Sigmoid colon (tissue), 4 donors: ENCODE measurements at regions not wholly inside any gene's neighbourhood (a gene's known extent, or its start where the extent isn't known, plus 50 kb on each side); places are given as distances from the start of the nearest gene placed in this dataset.

Source experiments
- POLR2A ChIP-seq, 2 donors: fragments of 450-650 bp; IDR thresholded peaks; one replicate each; pipeline ENCODE4 v1.6.1; 2016; ENCODE audit warnings: antibody characterized with exemption in 2 of 2, mild to moderate bottlenecking in 2 of 2, moderate library complexity in 2 of 2
- POLR2AphosphoS5 ChIP-seq, 4 donors: sonication (generic); formaldehyde crosslinking; IDR thresholded peaks; one replicate each; pipeline ENCODE4 v1.6.1; 2017; ENCODE audit warnings: antibody characterized with exemption in 4 of 4
- TF ChIP-seq, protein P1 (sequence below), 4 experiments: fragments of 450-650 bp in 3 of 4; fragments of 200-600 bp in 1 of 4; IDR thresholded peaks; one replicate each; pipeline ENCODE4 v1.5.1; 2016 to 2019; ENCODE audit warnings: antibody characterized with exemption in 4 of 4, mild to moderate bottlenecking in 3 of 4, moderate library complexity in 2 of 4

DNA sequence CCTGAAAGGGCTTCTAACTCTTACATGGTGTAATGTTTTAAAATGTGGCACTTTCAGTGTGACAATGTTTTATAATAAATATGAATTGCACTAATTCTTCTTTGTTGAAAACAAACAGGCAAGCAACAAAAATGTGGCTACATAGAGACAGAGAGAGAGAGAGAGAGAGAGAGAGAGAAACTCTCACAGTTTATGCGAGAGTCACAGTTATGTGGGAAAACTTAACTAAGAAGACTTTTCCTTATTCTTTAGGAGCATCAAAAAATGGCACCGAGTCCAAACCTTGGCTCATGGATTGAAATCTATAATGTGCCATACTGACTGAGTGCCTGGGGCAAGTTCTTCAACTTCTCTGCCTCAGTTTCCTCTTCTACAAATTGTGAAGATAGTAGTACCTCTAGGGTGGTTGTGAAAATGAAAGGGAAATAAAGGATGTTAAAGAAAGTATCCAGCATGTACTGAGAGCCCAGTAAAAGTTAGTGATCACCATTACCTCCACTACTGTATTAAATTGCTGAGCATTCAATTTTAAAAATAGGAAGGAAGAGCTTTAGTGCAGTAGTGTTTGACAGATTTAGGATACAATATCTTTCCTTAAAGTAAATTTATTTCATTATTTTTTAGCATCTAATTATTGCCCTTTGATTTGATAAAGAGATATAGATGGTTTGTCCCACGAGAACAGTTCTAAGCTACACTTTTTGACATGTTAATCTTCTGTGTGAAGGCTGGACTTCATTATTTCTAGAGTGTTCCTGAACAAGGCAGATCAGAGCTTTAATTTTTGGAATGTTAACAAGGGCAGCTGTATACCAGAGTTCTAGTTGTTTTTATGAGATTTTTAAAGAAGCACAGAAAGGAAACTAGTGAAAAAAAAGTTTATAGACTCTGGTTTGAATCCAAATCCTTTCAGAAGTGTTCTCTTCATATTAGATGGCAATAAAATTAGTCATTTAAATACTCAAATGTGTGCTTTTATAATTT is 187.5 kb upstream of the ANK2 start:
- TF ChIP-seq, protein P1, sequence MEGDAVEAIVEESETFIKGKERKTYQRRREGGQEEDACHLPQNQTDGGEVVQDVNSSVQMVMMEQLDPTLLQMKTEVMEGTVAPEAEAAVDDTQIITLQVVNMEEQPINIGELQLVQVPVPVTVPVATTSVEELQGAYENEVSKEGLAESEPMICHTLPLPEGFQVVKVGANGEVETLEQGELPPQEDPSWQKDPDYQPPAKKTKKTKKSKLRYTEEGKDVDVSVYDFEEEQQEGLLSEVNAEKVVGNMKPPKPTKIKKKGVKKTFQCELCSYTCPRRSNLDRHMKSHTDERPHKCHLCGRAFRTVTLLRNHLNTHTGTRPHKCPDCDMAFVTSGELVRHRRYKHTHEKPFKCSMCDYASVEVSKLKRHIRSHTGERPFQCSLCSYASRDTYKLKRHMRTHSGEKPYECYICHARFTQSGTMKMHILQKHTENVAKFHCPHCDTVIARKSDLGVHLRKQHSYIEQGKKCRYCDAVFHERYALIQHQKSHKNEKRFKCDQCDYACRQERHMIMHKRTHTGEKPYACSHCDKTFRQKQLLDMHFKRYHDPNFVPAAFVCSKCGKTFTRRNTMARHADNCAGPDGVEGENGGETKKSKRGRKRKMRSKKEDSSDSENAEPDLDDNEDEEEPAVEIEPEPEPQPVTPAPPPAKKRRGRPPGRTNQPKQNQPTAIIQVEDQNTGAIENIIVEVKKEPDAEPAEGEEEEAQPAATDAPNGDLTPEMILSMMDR (IDR thresholded peaks at IDR 0.05): no peak
- no peak for TF ChIP-seq POLR2A (IDR thresholded peaks at IDR 0.05)
- no peak for TF ChIP-seq POLR2AphosphoS5 (IDR thresholded peaks at IDR 0.05)
